HEK293T (cell line): ENCODE measurements at regions not wholly inside any gene's neighbourhood (a gene's known extent, or its start where the extent isn't known, plus 50 kb on each side); places are given as distances from the start of the nearest gene placed in this dataset.
"Not testable (repeated sequence)": the region's sequence is repeated elsewhere in the genome, so short reads cannot be mapped to it uniquely, and the experiment has no call there.

Experiments
- CTCF ChIA-PET: fragments of 350-600 bp; formaldehyde crosslinking; extraction: SDS; loops from one replicate; lab custom pipeline; 2021; ENCODE audit warnings: antibody characterized with exemption, inconsistent platforms; lab: Yijun Ruan, JAX
- POLR2A ChIA-PET: fragments of 350-600 bp; formaldehyde crosslinking; extraction: SDS; loops from one replicate; lab custom pipeline; 2020; ENCODE audit warnings: antibody characterized with exemption, inconsistent platforms; lab: Yijun Ruan, JAX
- DNase-seq: peaks from one replicate; pipeline ENCODE4 v3.0.0; 2012; ENCODE audit warnings: mixed read lengths; ENCODE audit errors: extremely low spot score
- ARNT ChIP-seq: fragments of 450-650 bp; IDR thresholded peaks from 2 replicates; pipeline ENCODE4 v1.6.1; 2017; ENCODE audit warnings: mild to moderate bottlenecking
- BHLHE40 ChIP-seq: fragments of 450-650 bp; IDR thresholded peaks from 2 replicates; pipeline ENCODE4 v1.6.1; 2016; ENCODE audit warnings: mild to moderate bottlenecking, moderate library complexity, borderline replicate concordance
- CTBP1 ChIP-seq: fragments of 450-650 bp; IDR thresholded peaks from 2 replicates; pipeline ENCODE4 v1.6.1; 2016; ENCODE audit warnings: borderline replicate concordance
- ELF4 ChIP-seq: fragments of 450-650 bp; IDR thresholded peaks from 2 replicates; pipeline ENCODE4 v1.6.1; 2017; ENCODE audit warnings: antibody characterized with exemption
- FOXA1 ChIP-seq: fragments of 450-650 bp; IDR thresholded peaks from 2 replicates; pipeline ENCODE4 v1.6.1; 2016; ENCODE audit warnings: mild to moderate bottlenecking
- FOXK2 ChIP-seq: fragments of 450-650 bp; IDR thresholded peaks from 2 replicates; pipeline ENCODE4 v1.6.1; 2016; ENCODE audit warnings: mild to moderate bottlenecking
- FOXM1 ChIP-seq: fragments of 450-650 bp; IDR thresholded peaks from 2 replicates; pipeline ENCODE4 v1.6.1; 2017; ENCODE audit warnings: mild to moderate bottlenecking, borderline replicate concordance
- HDGF ChIP-seq: fragments of 450-650 bp; IDR thresholded peaks from 2 replicates; pipeline ENCODE4 v1.6.1; 2017; ENCODE audit warnings: antibody characterized with exemption, borderline replicate concordance
- L3MBTL2 ChIP-seq: fragments of 450-650 bp; conservative IDR thresholded peaks from 2 replicates; pipeline ENCODE4 v1.6.1; 2016; ENCODE audit warnings: mild to moderate bottlenecking
- LEF1 ChIP-seq: fragments of 450-650 bp; IDR thresholded peaks from 2 replicates; pipeline ENCODE4 v1.6.1; 2017; ENCODE audit warnings: mild to moderate bottlenecking, borderline replicate concordance
- NFRKB ChIP-seq: fragments of 450-650 bp; IDR thresholded peaks from 2 replicates; pipeline ENCODE4 v1.6.1; 2016; ENCODE audit warnings: mild to moderate bottlenecking, moderate library complexity
- SP1 ChIP-seq: fragments of 450-650 bp; IDR thresholded peaks from 2 replicates; pipeline ENCODE4 v1.6.1; 2017
- SUZ12 ChIP-seq: fragments of 450-650 bp; IDR thresholded peaks from 2 replicates; pipeline ENCODE4 v1.6.1; 2016; ENCODE audit warnings: mild to moderate bottlenecking
- TARDBP ChIP-seq: fragments of 450-650 bp; IDR thresholded peaks from 2 replicates; pipeline ENCODE4 v1.6.1; 2016
- ZNF384 ChIP-seq: fragments of 450-650 bp; IDR thresholded peaks from 2 replicates; pipeline ENCODE4 v1.6.1; 2016
- TF ChIP-seq, protein P1 (sequence below): fragments of 450-650 bp; IDR thresholded peaks from 2 replicates; pipeline ENCODE4 v1.6.1; 2016

DNA sequence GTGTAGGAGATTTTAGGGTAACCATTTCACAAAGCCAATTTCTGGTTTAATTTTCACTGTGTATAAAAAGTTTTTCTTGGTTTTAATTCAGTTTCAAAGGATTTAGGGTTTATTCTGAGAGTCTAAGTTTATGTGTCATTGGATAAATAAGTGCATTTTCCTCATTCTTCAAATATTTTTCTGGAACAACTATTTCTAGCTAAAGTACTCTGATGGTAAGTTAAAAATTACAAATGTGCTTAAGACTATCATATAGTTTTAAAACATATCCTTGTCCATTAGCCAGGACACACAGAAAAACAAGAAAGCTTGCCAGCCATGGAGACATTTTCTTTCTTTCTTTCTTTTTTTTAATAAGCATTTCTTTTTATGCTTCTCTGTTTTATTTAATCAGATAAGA lies 333.0 kb downstream of the RFPL4B start:
- POLR2A ChIA-PET = no interaction called here
- DNase-seq = no peak
- TF ChIP-seq HDGF = no peak
- TF ChIP-seq TARDBP = no peak
- TF ChIP-seq FOXK2 = no peak
- no peak for TF ChIP-seq SUZ12
- no peak for TF ChIP-seq FOXA1
- TF ChIP-seq, protein P1, sequence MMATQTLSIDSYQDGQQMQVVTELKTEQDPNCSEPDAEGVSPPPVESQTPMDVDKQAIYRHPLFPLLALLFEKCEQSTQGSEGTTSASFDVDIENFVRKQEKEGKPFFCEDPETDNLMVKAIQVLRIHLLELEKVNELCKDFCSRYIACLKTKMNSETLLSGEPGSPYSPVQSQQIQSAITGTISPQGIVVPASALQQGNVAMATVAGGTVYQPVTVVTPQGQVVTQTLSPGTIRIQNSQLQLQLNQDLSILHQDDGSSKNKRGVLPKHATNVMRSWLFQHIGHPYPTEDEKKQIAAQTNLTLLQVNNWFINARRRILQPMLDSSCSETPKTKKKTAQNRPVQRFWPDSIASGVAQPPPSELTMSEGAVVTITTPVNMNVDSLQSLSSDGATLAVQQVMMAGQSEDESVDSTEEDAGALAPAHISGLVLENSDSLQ = no peak
- no peak for TF ChIP-seq ARNT
- TF ChIP-seq BHLHE40 = no peak
- TF ChIP-seq NFRKB = no peak
- no peak for TF ChIP-seq CTBP1
- no peak for TF ChIP-seq LEF1
- TF ChIP-seq ZNF384 = no peak
- TF ChIP-seq ELF4 = no peak
- CTCF ChIA-PET = no interaction called here

DNA sequence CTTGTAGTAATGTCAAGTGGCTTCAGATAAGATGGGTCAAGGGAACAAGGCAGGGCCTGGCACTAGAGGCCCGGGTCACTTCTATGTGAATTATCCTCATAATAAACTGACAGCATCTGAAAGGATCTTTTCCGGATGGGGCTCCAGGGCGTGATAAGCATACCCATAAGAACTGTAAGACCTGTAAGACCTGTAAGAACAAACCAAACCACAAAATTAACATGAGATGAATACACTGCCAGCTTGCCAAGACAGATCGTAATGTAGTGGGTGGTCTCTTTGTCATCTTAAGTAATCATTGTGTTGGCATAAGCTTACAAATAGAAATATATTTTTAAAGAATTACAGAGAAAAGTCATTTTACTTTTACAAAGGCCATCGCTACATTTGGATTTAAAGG lies 334.9 kb downstream of the RFPL4B start:
- POLR2A ChIA-PET = no interaction called here
- no peak for DNase-seq
- TF ChIP-seq L3MBTL2 = no peak
- TF ChIP-seq, protein P1 = no peak
- no peak for TF ChIP-seq ZNF384
- no peak for TF ChIP-seq SP1
- no peak for TF ChIP-seq CTBP1
- CTCF ChIA-PET = no interaction called here

DNA sequence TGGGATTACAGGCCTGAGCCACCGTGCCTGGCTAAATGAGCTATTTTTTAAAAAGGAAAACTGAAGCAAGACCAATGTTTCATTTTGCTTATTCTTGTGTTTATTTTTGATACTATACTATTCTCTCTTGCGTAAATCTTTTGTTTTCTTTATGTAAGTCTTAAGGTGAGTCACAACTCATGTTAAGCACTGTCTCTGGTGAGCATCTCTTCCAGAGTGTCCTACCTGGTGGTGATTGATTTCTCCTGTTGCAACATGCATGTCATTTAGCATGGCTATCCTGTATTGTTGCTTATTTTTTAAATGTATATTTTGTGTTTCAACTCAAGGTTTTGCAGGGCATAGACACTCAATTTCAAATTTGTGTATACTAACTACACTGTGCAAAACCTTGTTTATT lies 336.0 kb downstream of the RFPL4B start:
- CTCF ChIA-PET = no interaction called here
- DNase-seq = no peak
- TF ChIP-seq ARNT = no peak
- no peak for TF ChIP-seq BHLHE40
- TF ChIP-seq CTBP1 = no peak
- TF ChIP-seq, protein P1 = no peak
- no peak for TF ChIP-seq ELF4
- no peak for TF ChIP-seq SUZ12
- no peak for TF ChIP-seq L3MBTL2
- TF ChIP-seq FOXA1 = no peak
- no peak for TF ChIP-seq FOXK2
- TF ChIP-seq NFRKB = no peak
- no peak for TF ChIP-seq FOXM1
- no peak for TF ChIP-seq SP1
- TF ChIP-seq TARDBP = no peak
- no peak for TF ChIP-seq HDGF
- POLR2A ChIA-PET = no interaction called here

DNA sequence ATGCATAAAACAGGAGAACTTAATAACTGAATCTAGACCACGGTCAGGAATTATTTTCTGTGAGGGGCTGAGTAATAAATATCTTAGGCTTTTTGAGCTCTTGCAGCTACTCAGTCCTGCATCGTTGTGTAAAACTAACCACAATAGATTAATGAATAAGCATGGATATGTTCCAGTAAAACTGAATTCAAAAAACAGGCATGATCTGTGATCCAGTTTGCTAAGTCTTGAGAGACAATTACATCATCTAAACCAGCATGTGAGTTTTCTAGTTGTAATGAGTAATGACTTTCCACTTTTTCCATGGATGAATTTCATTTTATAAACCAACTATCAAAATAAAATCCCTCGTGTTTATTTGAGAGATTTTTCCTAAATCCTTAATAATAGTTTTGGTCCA lies 336.8 kb downstream of the RFPL4B start:
- TF ChIP-seq FOXM1 (no peak), FOXA1 (no peak), TARDBP (no peak), LEF1 (no peak), ARNT (no peak), NFRKB (no peak), SP1 (no peak), ELF4 (no peak), CTBP1 (no peak), ZNF384 (no peak), FOXK2 (no peak), BHLHE40 (no peak), L3MBTL2 (no peak), HDGF (no peak)
- TF ChIP-seq, protein P1 = no peak
- CTCF ChIA-PET = no interaction called here
- POLR2A ChIA-PET = no interaction called here
- no peak for DNase-seq

DNA sequence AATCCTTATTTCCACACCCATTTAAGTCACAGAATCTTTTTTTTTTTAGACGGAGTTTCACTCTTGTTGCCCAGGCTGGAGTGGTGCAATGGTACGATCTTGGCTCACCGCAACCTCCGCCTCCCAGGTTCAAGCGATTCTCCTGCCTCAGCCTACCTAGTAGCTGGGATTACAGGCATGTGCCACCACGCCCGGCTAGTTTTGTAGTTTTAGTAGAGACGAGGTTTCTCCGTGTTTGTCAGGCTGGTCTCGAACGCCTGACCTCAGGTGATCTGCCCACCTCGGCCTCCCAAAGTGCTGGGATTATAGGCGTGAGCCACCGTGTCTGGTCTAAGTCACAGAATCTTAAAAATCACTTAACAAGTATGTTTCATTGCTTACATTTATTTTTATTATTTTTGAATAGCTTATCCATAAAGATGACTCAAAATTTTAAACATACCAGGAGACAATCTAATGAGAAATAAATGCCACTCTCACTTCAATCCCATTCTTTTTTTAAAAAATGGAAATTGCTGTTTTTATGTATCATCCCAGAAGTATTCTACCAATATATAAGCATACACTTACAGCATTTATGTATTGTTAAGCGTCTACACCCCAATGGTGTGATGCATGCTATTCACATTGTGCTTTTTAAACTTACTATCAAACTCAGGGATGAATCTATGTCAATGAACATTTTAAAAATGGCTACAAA lies 338.5 kb downstream of the RFPL4B start:
- CTCF ChIA-PET, POLR2A ChIA-PET, DNase-seq: not testable (repeated sequence)

DNA sequence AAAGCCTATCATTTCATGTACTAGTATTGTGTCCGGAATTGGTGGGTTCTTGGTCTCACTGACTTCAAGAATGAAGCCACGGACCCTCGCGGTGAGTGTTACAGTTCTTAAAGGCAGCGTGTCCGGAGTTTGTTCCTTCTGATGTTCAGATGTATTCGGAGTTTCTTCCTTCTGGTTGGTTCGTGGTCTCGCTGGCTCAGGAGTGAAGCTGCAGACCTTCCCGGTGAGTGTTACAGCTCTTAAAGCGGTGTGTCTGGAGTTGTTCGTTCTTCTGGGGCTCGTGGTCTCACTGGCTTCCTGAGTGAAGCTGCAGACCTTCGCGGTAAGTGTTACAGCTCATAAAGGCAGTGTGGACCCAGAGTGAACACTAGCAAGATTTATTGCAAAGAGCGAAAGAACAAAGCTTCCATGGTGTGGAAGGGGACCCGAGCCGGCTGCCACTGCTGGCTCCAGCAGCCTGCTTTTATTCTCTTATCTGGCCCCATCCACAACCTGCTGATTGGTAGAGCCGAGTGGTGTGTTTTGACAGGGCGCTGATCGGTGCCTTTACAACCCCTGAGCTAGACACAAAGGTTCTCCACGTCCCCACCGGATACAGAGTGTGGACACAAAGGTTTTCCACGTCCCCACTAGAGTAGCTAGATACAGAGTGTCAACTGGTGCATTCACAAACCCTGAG lies 341.5 kb downstream of the RFPL4B start:
- DNase-seq, POLR2A ChIA-PET: not testable (repeated sequence)
- CTCF ChIA-PET = interaction anchor here (0.6 kb wide), 1 partner anchor 22 kb away, joined by 5 read pairs; no protein-coding TSS in a partner anchor
- TF ChIP-seq L3MBTL2 = peak; percentile 64; the same call in 1 of the 2 replicates

DNA sequence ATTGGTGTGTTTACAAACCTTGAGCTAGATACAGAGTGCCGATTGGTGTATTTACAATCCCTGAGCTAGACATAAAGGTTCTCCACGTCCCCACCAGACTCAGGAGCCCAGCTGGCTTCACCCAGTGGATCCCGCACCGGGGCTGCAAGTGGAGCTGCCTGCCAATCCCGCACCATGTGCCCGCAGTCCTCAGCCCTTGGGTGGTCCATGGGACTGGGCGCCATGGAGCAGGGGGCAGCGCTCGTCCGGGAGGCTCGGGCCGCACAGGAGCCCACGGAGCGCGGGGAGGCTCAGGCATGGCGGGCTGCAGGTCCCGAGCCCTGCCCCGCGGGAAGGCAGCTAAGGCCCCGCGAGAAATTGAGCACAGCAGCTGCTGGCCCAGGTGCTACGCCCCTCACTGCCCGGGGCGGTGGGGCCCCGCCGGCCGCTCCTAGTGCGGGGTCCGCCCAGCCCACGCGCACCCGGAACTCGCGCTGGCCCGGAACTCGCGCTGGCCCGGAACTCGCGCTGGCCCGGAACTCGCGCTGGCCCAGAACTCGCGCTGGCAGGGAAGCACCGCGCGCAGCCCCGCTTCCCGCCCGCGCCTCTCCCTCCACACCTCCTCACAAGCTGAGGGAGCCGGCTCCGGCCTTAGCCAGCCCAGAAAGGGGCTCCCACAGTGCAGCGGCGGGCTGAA lies 342.2 kb downstream of the RFPL4B start:
- CTCF ChIA-PET, POLR2A ChIA-PET: not testable (repeated sequence)

More for the DNA sequence above, 342.2 kb downstream of the RFPL4B start:
- not testable (repeated sequence) for DNase-seq
